Transverse colon (tissue), 4 donors: ENCODE measurements at regions not wholly inside any gene's neighbourhood (a gene's known extent, or its start where the extent isn't known, plus 50 kb on each side); places are given as distances from the start of the nearest gene placed in this dataset.
A peak's percentile ranks its signal among the peaks of the same experiment; 100 is the strongest.

ENCODE experiments used
- DNase-seq: peaks from one replicate; pipeline ENCODE4 v3.0.0-alpha.2; 2019
- H3K27ac ChIP-seq, 4 donors: fragments of 200-600 bp; sonication (generic); 2 replicates each; pipeline ENCODE4 v1.5.1; 2016 to 2018; ENCODE audit warnings: inconsistent platforms in 4 of 4
- H3K27me3 ChIP-seq: fragments of 200-600 bp; sonication (generic); 2 replicates; pipeline ENCODE4 v1.5.1; 2017; ENCODE audit warnings: inconsistent platforms
- H3K36me3 ChIP-seq, 4 donors: fragments of 200-600 bp; sonication (generic); 2 replicates each; pipeline ENCODE4 v1.5.1; 2017 to 2019; ENCODE audit warnings: inconsistent platforms in 4 of 4
- H3K4me1 ChIP-seq, 4 donors: fragments of 200-600 bp; sonication (generic); 2 replicates each; pipeline ENCODE4 v1.5.1; 2017 to 2020; ENCODE audit warnings: inconsistent platforms in 4 of 4
- H3K4me3 ChIP-seq, 4 donors: fragments of 200-600 bp; sonication (generic); 1 replicate in 1 of 4; 2 replicates in 3 of 4; pipeline versions ENCODE4 v1.5.1 to v1.6.1; 2017 to 2019; ENCODE audit warnings: inconsistent platforms in 4 of 4
- H3K9me3 ChIP-seq, 2 donors: fragments of 200-600 bp; sonication (generic); 2 replicates each; pipeline ENCODE4 v1.5.1; 2017 to 2019; ENCODE audit warnings: inconsistent platforms in 2 of 2
- CTCF ChIP-seq, 5 experiments: fragments of 200-600 bp in 3 of 5; fragments of 450-650 bp in 2 of 5; sonication (generic) in 3 of 5; IDR thresholded peaks; 1 replicate in 2 of 5; 2 replicates in 3 of 5; pipeline ENCODE4 v1.5.1; 2016 to 2017; ENCODE audit warnings: antibody characterized with exemption in 5 of 5, inconsistent platforms in 3 of 5, mild to moderate bottlenecking in 2 of 5, moderate library complexity in 1 of 5
- EP300 ChIP-seq: sonication (generic); formaldehyde crosslinking; IDR thresholded peaks from one replicate; pipeline ENCODE4 v1.6.1; 2017; ENCODE audit warnings: antibody characterized with exemption, low read depth
- POLR2A ChIP-seq: fragments of 450-650 bp; IDR thresholded peaks from one replicate; pipeline ENCODE4 v1.6.1; 2016; ENCODE audit warnings: antibody characterized with exemption, mild to moderate bottlenecking, moderate library complexity
- POLR2AphosphoS5 ChIP-seq, 3 donors: sonication (generic); formaldehyde crosslinking; IDR thresholded peaks; one replicate each; pipeline ENCODE4 v1.6.1; 2016; ENCODE audit warnings: antibody characterized with exemption in 3 of 3
- WGBS, 2 donors: methylation state at CpG; one replicate each; pipeline ENCODE4 v1.1.5; 2018; ENCODE audit warnings: low coverage in 1 of 2; 5-methylcytosine and 5-hydroxymethylcytosine counted together
- in situ Hi-C, 4 donors: fragments of 200-750 bp; cut with MboI; loops; one replicate each; pipeline versions ENCODE4 v1.15.0 to v1.15.1; 2017; ENCODE audit warnings: low sequenced_read_pairs in 3 of 4, low pct_ligation_motif_present in 1 of 4, low pct_unique_long_range_greater_than_20kb in 1 of 4
- intact Hi-C: fragments of 100-400 bp; cut with DNase I; formaldehyde crosslinking; loops from one replicate; pipeline ENCODE4 v1.15.1; 2023; ENCODE audit warnings: low total_unique reads

DNA sequence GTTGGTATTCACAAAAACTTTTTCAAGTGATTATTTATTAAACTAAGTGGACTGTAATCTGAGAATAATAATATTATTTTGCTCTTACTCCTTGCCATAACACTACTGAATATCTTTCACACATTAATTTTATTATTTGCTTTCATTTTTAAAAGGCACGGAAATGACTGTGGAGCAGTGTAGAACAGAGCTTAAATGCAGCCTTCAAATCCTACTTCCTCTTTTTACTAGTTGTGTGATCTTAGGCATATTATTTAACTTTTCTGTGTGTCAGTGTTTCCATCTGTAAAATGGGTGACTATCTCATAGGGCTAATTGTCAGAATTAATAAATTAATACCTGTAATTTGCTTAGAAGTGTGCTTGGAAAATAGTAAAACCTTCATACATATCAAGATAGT, 55.5 kb upstream of the SLC8A1 start:
- in situ Hi-C loops (no loop called here), intact Hi-C loops (no loop called here)
- Histone ChIP-seq H3K36me3 (no peaks in the 10 kb centered on the region), H3K4me1 (no peaks in the 10 kb centered on the region), H3K27ac (no peak overlapping the region), H3K27me3 (no peaks in the 10 kb centered on the region), H3K4me3 (no peak overlapping the region), H3K9me3 (no peaks in the 10 kb centered on the region)
- WGBS, 2 donors, result 66 to 69% methylated on average over 1 of the region's 1 CpG
- TF ChIP-seq EP300 (no peak), POLR2A (no peak), CTCF (IDR thresholded peaks at IDR 0.05) (no peak), POLR2AphosphoS5 (IDR thresholded peaks at IDR 0.05) (no peak)
- no peak for DNase-seq

DNA sequence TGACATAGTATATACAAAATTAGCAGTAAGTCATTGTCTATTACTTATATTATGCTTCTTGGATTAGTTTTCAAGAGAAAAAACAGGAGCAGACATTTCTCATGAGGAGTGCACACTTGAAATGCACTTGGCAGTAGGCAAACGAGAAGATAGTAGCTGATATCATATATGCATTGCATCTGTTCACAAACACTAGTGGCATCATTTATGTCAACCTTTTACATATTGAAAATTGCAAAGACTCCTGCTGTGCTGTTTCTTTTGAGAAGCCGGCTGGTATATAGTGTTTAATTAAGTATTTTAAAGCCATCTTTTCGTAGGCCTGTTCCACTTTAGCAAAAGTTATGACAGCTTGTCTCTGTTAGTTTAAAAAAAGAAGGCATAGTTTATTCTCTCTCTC, 58.4 kb upstream of the SLC8A1 start:
- Histone ChIP-seq H3K27ac (peak overlapping the region in 3 of 4 donors; percentile 76 to 84 (median 83)), H3K4me1 (no peaks in the 10 kb centered on the region), H3K27me3 (no peaks in the 10 kb centered on the region), H3K4me3 (no peak overlapping the region), H3K9me3 (no peaks in the 10 kb centered on the region), H3K36me3 (no peaks in the 10 kb centered on the region)
- 53 to 60% methylated on average over 3 of the region's 3 CpGs for WGBS, 2 donors
- no peak for DNase-seq
- no peak for TF ChIP-seq POLR2AphosphoS5 (IDR thresholded peaks at IDR 0.05)
- no peak for TF ChIP-seq POLR2A
- TF ChIP-seq CTCF (IDR thresholded peaks at IDR 0.05), result no peak
- TF ChIP-seq EP300, result no peak
- intact Hi-C loops, result no loop called here
- in situ Hi-C loops, result no loop called here

DNA sequence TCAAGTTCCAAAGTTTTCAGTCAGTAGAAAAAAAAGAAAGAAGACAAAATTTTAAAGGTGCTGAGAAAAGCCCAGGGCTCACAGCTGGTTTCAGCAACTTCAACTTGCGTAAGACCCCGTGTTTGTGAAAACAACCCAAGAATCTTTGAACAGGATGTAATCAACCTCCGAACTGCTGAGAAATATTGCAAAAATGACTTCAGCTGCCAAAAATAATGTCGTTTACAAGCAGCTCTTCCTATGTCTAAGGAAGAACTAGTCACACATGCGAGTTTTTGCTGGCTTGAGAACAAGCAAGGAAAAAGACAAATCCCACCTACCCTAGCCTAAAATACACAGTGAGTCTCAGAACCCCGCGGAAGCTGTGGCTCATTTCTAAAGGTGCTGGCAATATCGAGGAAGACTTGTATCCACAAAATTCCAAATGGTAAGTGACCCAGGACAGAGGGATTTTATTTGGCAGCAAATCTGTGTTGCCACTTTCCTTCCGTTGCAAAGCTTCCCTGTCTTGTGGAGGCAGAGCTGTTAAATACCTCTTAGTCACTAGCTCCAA, 59.8 kb upstream of the SLC8A1 start:
- TF ChIP-seq POLR2A, result no peak
- TF ChIP-seq CTCF (IDR thresholded peaks at IDR 0.05), result no peak
- TF ChIP-seq EP300, result no peak
- TF ChIP-seq POLR2AphosphoS5 (IDR thresholded peaks at IDR 0.05), result peak; percentile 22 to 51 (median 30)
- Histone ChIP-seq H3K9me3 (no peaks in the 10 kb centered on the region), H3K36me3 (no peaks in the 10 kb centered on the region), H3K4me1 (no peaks in the 10 kb centered on the region), H3K27me3 (no peaks in the 10 kb centered on the region), H3K27ac (peak overlapping the region; percentile 72 to 84 (median 80)), H3K4me3 (peak overlapping the region in 3 of 4 donors; percentile 19 to 48 (median 29))
- intact Hi-C loops (no loop called here), in situ Hi-C loops (no loop called here)
- 34 to 43% methylated on average over 7 to 9 of the region's 9 CpGs for WGBS, 2 donors
- peak; percentile 14 for DNase-seq

DNA sequence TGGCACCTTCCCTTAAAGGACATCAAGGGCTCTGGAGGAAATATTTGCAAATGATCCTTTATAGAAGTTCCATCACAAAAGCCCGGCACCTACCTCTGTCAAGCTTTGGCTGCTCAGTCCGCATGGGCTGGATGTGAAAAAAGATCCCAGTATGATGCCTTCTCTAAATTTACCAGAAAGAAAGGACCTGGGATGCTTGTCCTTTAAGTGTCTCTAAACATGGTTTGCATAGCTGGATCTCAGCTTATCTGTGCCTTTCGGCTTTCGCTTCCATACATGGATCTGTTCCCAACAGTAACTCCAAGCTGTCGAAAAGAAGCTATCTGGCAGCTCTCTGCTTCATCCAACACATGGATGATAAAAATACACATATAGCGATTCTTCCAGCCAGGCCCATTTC, 60.4 kb upstream of the SLC8A1 start:
- Histone ChIP-seq H3K9me3 (no peaks in the 10 kb centered on the region), H3K36me3 (no peaks in the 10 kb centered on the region), H3K27me3 (no peaks in the 10 kb centered on the region), H3K4me1 (no peaks in the 10 kb centered on the region), H3K27ac (peak overlapping the region; percentile 72 to 84 (median 80)), H3K4me3 (peak overlapping the region; percentile 7 to 48 (median 24))
- TF ChIP-seq EP300 (no peak), POLR2AphosphoS5 (IDR thresholded peaks at IDR 0.05) (no peak), CTCF (IDR thresholded peaks at IDR 0.05) (no peak), POLR2A (no peak)
- no peak for DNase-seq
- intact Hi-C loops, result no loop called here
- WGBS, 2 donors, result 67 to 70% methylated on average over 6 of the region's 6 CpGs
- in situ Hi-C loops, result no loop called here
